ENCODE measurements at regions not wholly inside any gene's neighbourhood (a gene's known extent, or its start where the extent isn't known, plus 50 kb on each side); places are given as distances from the start of the nearest gene placed in this dataset.

DNA sequence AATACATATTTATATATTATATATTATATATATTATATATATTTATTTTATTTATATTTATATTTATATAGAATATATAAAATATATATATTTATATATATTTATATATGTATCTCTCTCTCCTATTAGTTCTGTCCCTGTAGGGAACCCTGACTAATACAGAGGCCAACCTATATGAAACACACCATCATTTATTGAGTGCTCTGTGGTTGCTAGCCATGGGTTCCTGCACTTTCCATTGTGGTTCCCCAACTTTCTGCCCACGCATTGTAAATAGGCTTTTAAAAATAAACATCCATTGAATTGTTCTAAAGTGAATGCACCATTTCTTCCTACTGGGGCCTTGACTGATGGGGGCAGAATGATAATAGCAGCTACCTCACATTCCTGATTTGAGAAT, 93.8 kb upstream of the SESN3 start:
- no peak for TF ChIP-seq POLR2AphosphoS5 (IDR thresholded peaks at IDR 0.05; ENCODE audit: borderline replicate concordance, low read depth, low read length)
- TF ChIP-seq EZH2 (IDR thresholded peaks at IDR 0.05): no peak
- TF ChIP-seq FOXP2 (optimal IDR thresholded peaks at IDR 0.05; ENCODE audit: control extremely low read depth, extremely low read length, insufficient read depth): no peak

Data from SK-N-MC (cell line).